Progenitor cell of endocrine pancreas (in vitro differentiated cells): ENCODE measurements at regions not wholly inside any gene's neighbourhood (a gene's known extent, or its start where the extent isn't known, plus 50 kb on each side); places are given as distances from the start of the nearest gene placed in this dataset.

Experiments
- DNase-seq: peaks from one replicate; pipeline ENCODE4 v3.0.0; 2021; ENCODE audit warnings: low spot score; ENCODE audit not compliant: unreplicated experiment
- H3K27ac Mint-ChIP-seq: 2 replicates; pipeline ENCODE4 v1.8.0; 2021; ENCODE audit warnings: mild to moderate bottlenecking, moderate library complexity, mixed read lengths
- H3K27me3 Mint-ChIP-seq: 2 replicates; pipeline ENCODE4 v1.8.0; 2021; ENCODE audit warnings: mixed read lengths
- H3K36me3 Mint-ChIP-seq: 2 replicates; pipeline ENCODE4 v1.8.0; 2022; ENCODE audit warnings: mixed read lengths; ENCODE audit not compliant: insufficient read depth
- H3K4me1 Mint-ChIP-seq: 2 replicates; pipeline ENCODE4 v1.8.0; 2021; ENCODE audit warnings: low read depth, mixed read lengths
- H3K4me3 Mint-ChIP-seq: 2 replicates; pipeline ENCODE4 v1.8.0; 2021; ENCODE audit warnings: low read depth, mild to moderate bottlenecking, moderate library complexity, mixed read lengths
- H3K9me3 Mint-ChIP-seq: 2 replicates; pipeline ENCODE4 v1.8.0; 2021; ENCODE audit warnings: low read depth, mixed read lengths
- CTCF ChIP-seq: fragments of 200-600 bp; sonication (generic); IDR thresholded peaks from one replicate; pipeline ENCODE4 v1.5.0; 2021; ENCODE audit warnings: antibody characterized with exemption, mild to moderate bottlenecking; ENCODE audit not compliant: unreplicated experiment

GRCh38 chr7:131727189-131727588 is 170.8 kb upstream of the PODXL start:
- Mint-ChIP-seq H3K27me3 (peaks cover 11% of the 10 kb centered on the region), H3K4me3 (no peak overlapping the region), H3K9me3 (peaks cover 9% of the 10 kb centered on the region), H3K27ac (no peak overlapping the region), H3K4me1 (no peaks in the 10 kb centered on the region), H3K36me3 (no peaks in the 10 kb centered on the region)
- DNase-seq = no peak
- no peak for TF ChIP-seq CTCF

GRCh38 chr7:131726686-131727085 is 170.3 kb upstream of the PODXL start:
- no peak for TF ChIP-seq CTCF
- DNase-seq = no peak
- H3K36me3 Mint-ChIP-seq = no peaks in the 10 kb centered on the region
- peaks cover 9% of the 10 kb centered on the region for H3K9me3 Mint-ChIP-seq
- no peak overlapping the region for H3K4me3 Mint-ChIP-seq
- H3K4me1 Mint-ChIP-seq = no peaks in the 10 kb centered on the region
- H3K27ac Mint-ChIP-seq = no peak overlapping the region
- H3K27me3 Mint-ChIP-seq = peaks cover 11% of the 10 kb centered on the region

- no peak for DNase-seq
- Mint-ChIP-seq H3K27me3 (peaks cover 11% of the 10 kb centered on the region), H3K9me3 (peaks cover 9% of the 10 kb centered on the region), H3K4me3 (no peak overlapping the region), H3K4me1 (no peaks in the 10 kb centered on the region), H3K27ac (no peak overlapping the region), H3K36me3 (no peaks in the 10 kb centered on the region)
- no peak for TF ChIP-seq CTCF
Observed at GRCh38 chr7:131726031-131726430, 169.6 kb upstream of the PODXL start.

DNA sequence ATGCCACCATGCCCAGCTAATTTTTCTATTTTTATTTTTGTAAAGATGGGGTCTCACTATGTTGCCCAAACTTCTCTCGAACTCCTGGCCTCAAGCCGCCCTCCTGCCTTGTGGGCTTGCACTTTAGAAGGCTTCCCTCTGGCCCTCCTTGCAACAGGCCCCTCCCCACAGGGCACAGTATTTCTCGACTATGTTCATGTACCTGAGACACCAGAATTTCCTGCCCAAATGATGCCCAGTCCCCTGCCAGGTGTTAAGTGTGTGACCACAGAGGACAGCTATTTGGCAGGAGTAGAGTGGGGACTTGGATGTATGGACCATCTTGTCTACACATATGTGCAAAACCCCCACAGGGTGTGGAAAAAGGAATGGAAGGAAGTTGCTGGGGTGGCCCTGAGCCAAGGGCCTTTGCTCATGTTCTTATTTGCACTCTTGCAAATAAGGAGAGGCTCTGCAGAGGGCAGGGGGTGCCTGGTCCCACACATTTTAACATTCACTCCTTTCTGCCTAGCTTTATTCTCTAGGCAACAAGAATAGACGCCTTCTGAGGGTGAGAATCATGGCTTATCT is 168.4 kb upstream of the PODXL start:
- TF ChIP-seq CTCF = no peak
- Mint-ChIP-seq H3K9me3 (peaks cover 9% of the 10 kb centered on the region), H3K27me3 (peaks cover 11% of the 10 kb centered on the region), H3K4me1 (no peaks in the 10 kb centered on the region), H3K4me3 (no peak overlapping the region), H3K27ac (no peak overlapping the region), H3K36me3 (no peaks in the 10 kb centered on the region)
- DNase-seq = no peak

GRCh38 chr7:131723926-131724325 is 167.5 kb upstream of the PODXL start:
- peaks cover 7% of the 10 kb centered on the region for H3K9me3 Mint-ChIP-seq
- H3K27me3 Mint-ChIP-seq = peaks cover 11% of the 10 kb centered on the region
- no peak overlapping the region for H3K27ac Mint-ChIP-seq
- no peak for DNase-seq
- no peak overlapping the region for H3K4me3 Mint-ChIP-seq
- no peak for TF ChIP-seq CTCF
- no peaks in the 10 kb centered on the region for H3K36me3 Mint-ChIP-seq
- no peaks in the 10 kb centered on the region for H3K4me1 Mint-ChIP-seq
